Ovary (tissue), 3 donors: ENCODE measurements at regions not wholly inside any gene's neighbourhood (a gene's known extent, or its start where the extent isn't known, plus 50 kb on each side); places are given as distances from the start of the nearest gene placed in this dataset.

ENCODE experiments used
- CTCF ChIP-seq, 3 donors: fragments of 450-650 bp in 2 of 3; fragments of 200-600 bp in 1 of 3; IDR thresholded peaks; one replicate each; pipeline versions ENCODE4 v1.5.1 to v1.8.0; 2016 to 2022; ENCODE audit warnings: antibody characterized with exemption in 3 of 3, mild to moderate bottlenecking in 1 of 3
- EP300 ChIP-seq: sonication (generic); formaldehyde crosslinking; IDR thresholded peaks from one replicate; pipeline ENCODE4 v1.6.1; 2017; ENCODE audit warnings: antibody characterized with exemption
- POLR2A ChIP-seq: fragments of 450-650 bp; IDR thresholded peaks from one replicate; pipeline ENCODE4 v1.6.1; 2017; ENCODE audit warnings: antibody characterized with exemption, mild to moderate bottlenecking, moderate library complexity
- donor health status: DM: no; HTN: no; CAD: no.

- TF ChIP-seq CTCF (IDR thresholded peaks at IDR 0.05) (no peak), POLR2A (no peak), EP300 (no peak)
These were observed 209.2 kb downstream of the NSUN3 start for GRCh38 chr3:94272016-94272415.
